ENCODE measurements at regions not wholly inside any gene's neighbourhood (a gene's known extent, or its start where the extent isn't known, plus 50 kb on each side); places are given as distances from the start of the nearest gene placed in this dataset.

DNA sequence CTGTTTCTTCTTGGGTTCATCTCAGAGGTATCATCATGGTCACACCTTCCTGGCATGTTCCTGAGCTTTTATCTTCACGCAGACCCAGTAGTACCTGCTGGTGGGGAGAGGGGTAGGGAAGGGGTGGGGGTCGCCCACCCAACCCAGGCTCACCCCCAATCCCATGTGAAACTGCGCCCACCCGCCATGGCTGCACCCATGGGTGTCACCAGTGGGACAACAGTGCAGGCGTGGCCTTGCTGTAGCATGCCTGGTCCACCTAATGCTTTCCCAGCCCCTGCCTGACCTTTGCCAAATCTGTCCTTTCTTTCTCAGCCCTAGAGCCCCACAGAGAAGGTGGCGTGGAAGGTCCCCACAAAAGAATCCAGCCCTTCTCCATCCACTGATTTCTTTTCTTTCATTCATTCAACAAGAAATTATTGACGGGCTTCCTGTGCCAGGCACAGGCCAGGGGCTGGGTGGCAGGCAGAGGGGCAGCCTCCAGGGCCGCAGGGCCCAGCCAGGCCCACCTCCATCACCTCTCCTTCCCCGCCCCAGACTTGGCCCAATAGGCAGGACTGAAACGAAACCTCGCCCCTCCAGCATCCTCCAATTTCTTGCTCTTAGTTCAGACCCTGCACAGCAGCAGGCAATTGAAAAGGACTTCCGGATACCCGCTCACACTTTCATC is 79.1 kb upstream of the TNRC6C start:
- H3K9ac ChIP-seq (ENCODE audit: insufficient read depth, low read length) = no peak overlapping the region
- H3K4me2 ChIP-seq (ENCODE audit: extremely low read depth, insufficient read depth, low read length) = no peak overlapping the region
- H3K9me3 ChIP-seq (ENCODE audit: control insufficient read depth, insufficient read depth, low read depth, low read length) = no peaks in the 10 kb centered on the region
- DNase-seq (ENCODE audit: low read depth in 2 of 2) = no peak
- no peak overlapping the region for H3K4me3 ChIP-seq (replicated peaks in 1 of 4; ENCODE audit: control extremely low read depth in 1 of 4, insufficient read depth in 1 of 4, low read depth in 3 of 4, low read length in 4 of 4)
- no peaks in the 10 kb centered on the region for H3K27me3 ChIP-seq (ENCODE audit: control insufficient read depth, insufficient read depth, low read length)
- TF ChIP-seq EZH2 (IDR thresholded peaks at IDR 0.05; ENCODE audit: low read length, missing control alignments) = no peak
- TF ChIP-seq CTCF (conservative IDR thresholded peaks at IDR 0.05 in 1 of 2, IDR thresholded peaks at IDR 0.05 in 1 of 2; ENCODE audit: low read depth in 1 of 2, low read length in 2 of 2) = no peak
- no peaks in the 10 kb centered on the region for H4K20me1 ChIP-seq (ENCODE audit: control insufficient read depth, extremely low read depth, insufficient read depth, low read length)
- no peaks in the 10 kb centered on the region for H3K4me1 ChIP-seq (ENCODE audit: control insufficient read depth, extremely low read depth, insufficient read depth, low read length)
- no peaks in the 10 kb centered on the region for H3K79me2 ChIP-seq (ENCODE audit: control insufficient read depth, insufficient read depth, low read length)
- H2AFZ ChIP-seq (ENCODE audit: low read length) = no peak overlapping the region
- no peaks in the 10 kb centered on the region for H3K36me3 ChIP-seq (ENCODE audit: control insufficient read depth, insufficient read depth, low read length)
- H3K27ac ChIP-seq (ENCODE audit: insufficient read depth, low read length) = no peak overlapping the region

- Histone ChIP-seq H2AFZ (ENCODE audit: low read length) (no peak overlapping the region), H3K4me3 (replicated peaks in 1 of 4; ENCODE audit: control extremely low read depth in 1 of 4, insufficient read depth in 1 of 4, low read depth in 3 of 4, low read length in 4 of 4) (no peak overlapping the region), H3K36me3 (ENCODE audit: control insufficient read depth, insufficient read depth, low read length) (no peaks in the 10 kb centered on the region), H3K79me2 (ENCODE audit: control insufficient read depth, insufficient read depth, low read length) (no peaks in the 10 kb centered on the region), H3K4me2 (ENCODE audit: extremely low read depth, insufficient read depth, low read length) (no peak overlapping the region), H3K9ac (ENCODE audit: insufficient read depth, low read length) (no peak overlapping the region), H3K9me3 (ENCODE audit: control insufficient read depth, insufficient read depth, low read depth, low read length) (no peaks in the 10 kb centered on the region), H4K20me1 (ENCODE audit: control insufficient read depth, extremely low read depth, insufficient read depth, low read length) (no peaks in the 10 kb centered on the region), H3K27ac (ENCODE audit: insufficient read depth, low read length) (no peak overlapping the region), H3K27me3 (ENCODE audit: control insufficient read depth, insufficient read depth, low read length) (no peaks in the 10 kb centered on the region), H3K4me1 (ENCODE audit: control insufficient read depth, extremely low read depth, insufficient read depth, low read length) (no peaks in the 10 kb centered on the region)
- no peak for DNase-seq (ENCODE audit: low read depth in 2 of 2)
- TF ChIP-seq CTCF (conservative IDR thresholded peaks at IDR 0.05 in 1 of 2, IDR thresholded peaks at IDR 0.05 in 1 of 2; ENCODE audit: low read depth in 1 of 2, low read length in 2 of 2) = no peak
- no peak for TF ChIP-seq EZH2 (IDR thresholded peaks at IDR 0.05; ENCODE audit: low read length, missing control alignments)
Observed at GRCh38 chr17:77879896-77880280, 78.6 kb upstream of the TNRC6C start.

DNA sequence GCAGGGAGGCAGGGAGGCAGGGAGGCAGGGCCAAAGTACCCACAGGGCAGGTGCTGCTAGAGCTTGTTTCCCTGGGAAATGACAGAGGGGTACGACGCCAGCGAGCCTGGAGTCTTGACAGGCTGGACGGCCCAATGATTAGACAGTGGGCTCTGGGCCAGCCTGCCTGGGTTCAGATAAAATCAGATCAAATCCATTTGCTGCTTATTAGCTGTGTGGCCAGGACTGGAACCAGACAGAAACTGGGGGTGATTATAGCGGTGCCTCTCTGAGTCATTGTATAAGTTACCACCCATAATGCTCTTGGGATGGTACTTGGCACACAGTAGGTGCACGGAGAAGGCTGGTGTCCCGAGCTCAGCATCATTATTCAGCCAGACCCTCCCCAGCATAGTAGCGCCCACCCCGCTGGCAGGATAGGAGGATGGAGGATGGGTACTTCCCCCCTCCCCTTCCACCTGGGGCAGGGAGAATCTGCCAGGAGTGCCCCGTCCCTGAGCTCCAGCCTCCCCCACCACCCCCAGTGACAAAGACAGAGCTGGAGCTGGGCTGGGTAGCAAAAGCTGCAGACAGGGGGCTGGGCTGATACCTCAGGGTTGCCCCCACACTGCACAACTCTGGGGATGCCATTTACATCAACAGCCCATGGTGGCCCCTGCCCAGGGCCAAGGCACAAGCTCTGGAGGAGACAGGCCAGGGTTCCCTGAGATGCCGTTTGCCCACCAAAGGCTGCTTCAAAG is 77.6 kb upstream of the TNRC6C start:
- H3K9ac ChIP-seq (ENCODE audit: insufficient read depth, low read length) = no peak overlapping the region
- no peak for DNase-seq (ENCODE audit: low read depth in 2 of 2)
- H3K4me2 ChIP-seq (ENCODE audit: extremely low read depth, insufficient read depth, low read length) = no peak overlapping the region
- no peaks in the 10 kb centered on the region for H3K79me2 ChIP-seq (ENCODE audit: control insufficient read depth, insufficient read depth, low read length)
- no peaks in the 10 kb centered on the region for H4K20me1 ChIP-seq (ENCODE audit: control insufficient read depth, extremely low read depth, insufficient read depth, low read length)
- H2AFZ ChIP-seq (ENCODE audit: low read length) = no peak overlapping the region
- no peaks in the 10 kb centered on the region for H3K4me1 ChIP-seq (ENCODE audit: control insufficient read depth, extremely low read depth, insufficient read depth, low read length)
- H3K36me3 ChIP-seq (ENCODE audit: control insufficient read depth, insufficient read depth, low read length) = no peaks in the 10 kb centered on the region
- no peak overlapping the region for H3K4me3 ChIP-seq (replicated peaks in 1 of 4; ENCODE audit: control extremely low read depth in 1 of 4, insufficient read depth in 1 of 4, low read depth in 3 of 4, low read length in 4 of 4)
- no peak for TF ChIP-seq EZH2 (IDR thresholded peaks at IDR 0.05; ENCODE audit: low read length, missing control alignments)
- no peak for TF ChIP-seq CTCF (conservative IDR thresholded peaks at IDR 0.05 in 1 of 2, IDR thresholded peaks at IDR 0.05 in 1 of 2; ENCODE audit: low read depth in 1 of 2, low read length in 2 of 2)
- H3K27me3 ChIP-seq (ENCODE audit: control insufficient read depth, insufficient read depth, low read length) = no peaks in the 10 kb centered on the region
- no peaks in the 10 kb centered on the region for H3K9me3 ChIP-seq (ENCODE audit: control insufficient read depth, insufficient read depth, low read depth, low read length)
- no peak overlapping the region for H3K27ac ChIP-seq (ENCODE audit: insufficient read depth, low read length)
